Kasumi-1 (cell line): ENCODE measurements at regions not wholly inside any gene's neighbourhood (a gene's known extent, or its start where the extent isn't known, plus 50 kb on each side); places are given as distances from the start of the nearest gene placed in this dataset.

ENCODE experiments used
- DNase-seq, 2 experiments: peaks; one replicate each; lab custom pipeline; 2025; lab: John Stamatoyannopoulos, UW

GRCh38 chr16:86664522-86665318 lies 86.4 kb downstream of the FOXL1 start:
- no peak for DNase-seq

GRCh38 chr16:86665319-86665675 lies 86.9 kb downstream of the FOXL1 start:
- no peak for DNase-seq

- no peak for DNase-seq
Measured at GRCh38 chr16:86665929-86666328, 87.6 kb downstream of the FOXL1 start.

DNA sequence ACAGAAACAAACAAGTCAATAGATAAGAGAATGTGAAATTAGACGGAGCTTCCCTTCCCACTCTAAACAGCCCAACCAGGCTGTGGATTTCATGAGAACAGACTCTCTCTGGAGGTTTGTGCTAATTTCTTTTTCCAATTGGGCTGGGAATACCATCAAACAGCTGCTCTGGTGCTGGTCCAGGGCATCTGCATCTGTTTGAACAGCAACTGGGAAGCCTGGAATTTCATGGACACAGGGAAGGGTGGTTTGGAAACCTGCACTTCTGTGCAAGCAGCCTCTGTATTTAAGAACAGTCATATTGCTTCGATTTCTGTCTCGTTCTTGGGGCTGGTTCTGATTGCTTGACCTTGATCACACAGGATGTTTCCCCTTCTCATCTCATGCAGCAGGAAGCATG lies 88.7 kb downstream of the FOXL1 start:
- no peak for DNase-seq

DNA sequence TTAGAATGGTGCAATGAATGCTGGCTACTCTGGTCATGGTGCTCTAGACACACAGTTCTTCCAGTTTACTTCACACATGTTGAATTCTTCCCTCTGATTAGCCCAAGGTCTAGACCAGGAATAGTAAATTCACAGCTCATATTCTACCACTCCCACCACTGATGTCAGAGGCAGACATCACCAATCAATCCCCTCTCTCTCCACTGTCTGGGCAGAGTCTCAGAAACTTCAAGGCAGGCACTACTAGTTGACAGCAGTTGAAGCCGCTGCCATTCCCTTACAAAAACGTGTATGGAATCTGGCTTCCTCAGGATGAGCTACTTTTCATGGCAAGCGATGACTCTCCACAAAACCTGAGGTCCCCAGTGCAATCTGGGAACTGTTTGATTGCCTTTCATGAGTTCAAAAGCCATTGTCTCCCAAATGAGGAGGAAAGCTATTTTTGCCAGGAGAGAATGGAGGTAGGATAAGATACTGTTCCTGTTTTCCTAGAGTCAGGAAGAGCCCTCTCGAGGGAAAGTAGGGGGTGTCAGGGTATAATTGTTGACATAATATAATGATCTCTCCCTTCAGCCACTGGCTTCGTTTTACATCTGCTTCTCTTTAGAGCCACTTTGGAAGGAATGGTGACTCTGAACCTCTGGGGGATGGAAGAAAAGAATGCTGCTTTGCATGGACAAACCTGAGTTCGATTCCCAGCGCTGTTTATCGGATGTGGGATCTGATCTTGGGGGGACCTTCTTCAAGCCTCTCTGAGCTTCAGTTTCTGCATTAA lies 90.0 kb downstream of the FOXL1 start:
- no peak for DNase-seq

DNA sequence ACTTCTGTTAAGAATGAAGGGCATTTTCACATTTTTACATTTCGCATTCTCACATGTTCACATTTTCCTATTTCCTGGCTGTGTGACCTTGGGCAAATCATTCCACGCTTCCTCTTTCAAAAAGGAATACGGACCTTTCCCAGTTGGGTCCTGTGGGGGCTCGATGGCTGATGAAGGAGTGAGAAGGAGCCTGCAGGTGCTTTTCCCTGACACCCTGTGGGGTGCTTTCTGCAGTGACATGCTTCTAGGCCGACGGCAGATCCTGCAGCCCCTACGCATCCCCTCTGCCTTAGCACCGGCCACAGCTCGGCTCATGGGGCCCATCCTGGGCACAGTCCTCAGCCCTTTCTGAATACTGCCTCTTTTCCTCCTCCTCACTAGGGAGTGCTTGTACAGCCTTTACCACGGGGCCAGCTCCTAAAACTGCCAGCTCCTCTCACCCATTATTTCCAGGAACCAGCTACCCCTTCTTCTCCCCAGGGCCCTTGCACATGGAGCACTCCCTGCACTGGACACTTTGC lies 91.0 kb downstream of the FOXL1 start:
- no peak for DNase-seq

DNA sequence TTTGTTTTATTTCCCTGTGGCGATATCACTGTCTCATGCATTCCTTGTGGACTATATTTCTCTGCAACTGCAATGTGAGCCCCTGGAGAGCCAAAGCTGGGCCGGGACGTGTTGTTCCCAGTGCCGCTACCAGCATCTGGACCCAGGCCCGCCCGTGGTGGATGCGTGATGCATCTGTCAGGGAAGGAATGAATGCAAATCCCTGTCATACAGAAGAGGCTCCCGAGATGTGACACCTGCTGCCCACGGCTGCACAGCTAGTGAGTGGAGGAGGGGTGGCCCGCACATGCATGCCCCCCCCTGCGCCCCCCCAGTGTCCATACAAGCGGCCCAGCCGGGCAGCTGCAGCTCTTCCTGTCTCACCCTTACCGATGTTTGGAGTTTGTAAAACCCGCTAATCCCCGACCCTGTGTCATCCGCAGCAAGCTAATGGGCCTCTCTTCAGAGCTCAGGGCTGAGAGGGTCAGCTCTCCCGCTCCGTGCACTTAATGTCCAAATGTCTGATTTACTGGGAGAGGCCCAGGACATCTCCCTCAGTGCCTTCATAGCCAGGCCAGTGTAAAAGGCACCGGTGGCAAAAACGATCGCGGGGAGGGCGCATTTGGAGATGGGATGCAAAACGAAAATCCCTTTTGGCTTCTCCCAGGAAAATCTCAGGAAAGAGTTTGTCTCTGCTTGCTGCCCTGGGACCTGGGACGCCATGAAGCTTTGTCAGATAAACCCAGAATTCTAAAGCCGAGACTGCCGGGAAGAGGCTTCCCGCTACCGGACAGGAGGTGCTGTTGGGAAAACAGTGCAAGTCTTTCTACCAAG lies 91.8 kb downstream of the FOXL1 start:
- no peak for DNase-seq

GRCh38 chr16:86670750-86671234 lies 92.4 kb downstream of the FOXL1 start:
- no peak for DNase-seq

GRCh38 chr16:86671486-86672178 lies 93.3 kb downstream of the FOXL1 start:
- DNase-seq, result no peak

DNA sequence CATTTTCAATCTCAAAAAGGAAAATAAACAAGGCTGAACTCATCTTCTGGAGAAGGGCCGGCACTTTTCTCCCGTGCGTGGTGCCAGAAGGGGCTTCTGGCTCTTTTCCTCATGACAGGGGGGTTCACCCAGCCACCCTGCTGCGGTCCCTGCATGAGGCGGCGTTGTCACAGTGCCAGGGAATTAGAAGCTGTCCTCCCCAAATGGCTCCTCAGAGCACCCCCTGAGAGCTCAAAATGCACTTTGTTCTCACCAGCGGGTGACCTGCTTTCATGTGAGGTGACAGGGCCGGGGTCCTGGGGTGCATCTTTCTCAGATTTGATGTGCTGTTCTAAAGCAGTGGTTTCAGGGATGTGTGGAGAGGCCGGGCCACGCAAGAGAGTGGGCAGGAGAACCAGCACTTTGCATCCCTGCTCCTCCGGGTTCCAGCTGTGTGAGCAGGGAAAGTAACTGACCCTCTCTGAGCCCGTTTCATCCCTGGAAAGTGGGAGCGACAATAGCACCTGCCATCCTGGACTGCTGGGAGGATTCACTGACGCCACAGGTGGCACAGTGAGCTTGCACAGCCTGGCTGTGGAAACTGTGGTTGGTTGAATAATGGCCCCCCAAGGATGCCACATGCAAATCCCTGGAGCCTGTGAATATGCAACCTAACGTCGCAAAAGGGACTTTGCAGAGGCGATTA lies 94.0 kb downstream of the FOXL1 start:
- DNase-seq, result no peak

DNA sequence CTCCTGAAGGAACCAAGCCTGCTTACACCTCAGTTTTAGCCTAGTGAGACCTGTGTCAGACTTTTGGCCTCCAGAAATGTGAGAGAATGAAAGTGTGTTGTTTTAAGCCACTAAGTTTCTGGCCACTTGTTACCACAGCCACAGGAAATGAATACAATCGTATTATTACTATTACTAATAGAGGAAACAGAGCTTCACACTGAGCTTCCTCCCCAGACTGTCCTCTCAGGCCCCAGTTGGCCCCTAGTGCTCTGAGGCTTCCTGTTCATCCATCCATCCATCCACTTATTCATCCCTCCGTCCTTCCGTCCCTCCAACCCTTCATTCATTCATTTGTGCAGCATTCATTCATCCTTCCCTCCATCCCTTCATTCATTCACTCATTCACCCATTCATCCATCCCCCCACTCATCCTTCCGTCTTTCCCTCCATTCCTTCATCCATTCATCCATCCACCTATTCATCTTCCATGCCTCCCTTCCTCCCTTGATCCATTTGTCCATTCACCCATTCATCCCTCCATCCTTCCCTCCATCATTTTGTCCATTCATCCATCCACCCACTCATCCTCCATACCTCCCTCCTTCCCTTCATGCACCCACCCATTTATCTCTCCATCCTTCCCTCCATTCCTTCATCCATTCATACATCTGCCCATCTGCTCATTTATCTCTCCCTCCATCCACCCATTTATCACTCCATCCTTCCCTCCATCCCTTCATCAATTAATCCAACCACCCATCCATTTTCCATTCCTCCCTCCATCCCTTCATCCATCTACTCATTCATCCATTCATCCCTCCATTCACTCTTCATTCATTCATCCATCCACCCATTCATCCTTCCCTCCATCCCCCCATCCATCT lies 95.0 kb downstream of the FOXL1 start:
- no peak for DNase-seq

DNA sequence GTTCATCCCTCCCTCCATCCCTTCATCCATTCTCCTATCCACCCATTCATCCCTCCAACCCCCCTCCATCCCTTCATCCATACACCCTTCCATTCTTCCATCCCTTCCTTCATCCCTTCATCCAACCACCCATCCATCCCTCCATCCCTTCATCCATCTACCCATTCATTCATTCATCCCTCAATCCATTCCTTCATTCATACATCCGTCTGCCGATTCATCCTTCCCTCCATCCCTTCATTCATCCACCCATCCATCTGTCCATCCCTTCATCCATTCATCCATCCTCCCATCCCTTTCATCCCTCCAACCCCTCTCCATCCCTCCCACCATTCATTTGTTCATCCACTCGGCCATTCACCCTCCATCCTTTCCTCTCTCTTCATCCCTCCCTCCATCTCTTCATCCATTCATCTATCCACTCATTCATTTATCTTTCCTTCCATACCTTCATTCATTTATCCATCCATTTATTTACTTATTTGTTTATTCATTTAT lies 95.7 kb downstream of the FOXL1 start:
- DNase-seq, result no peak

DNA sequence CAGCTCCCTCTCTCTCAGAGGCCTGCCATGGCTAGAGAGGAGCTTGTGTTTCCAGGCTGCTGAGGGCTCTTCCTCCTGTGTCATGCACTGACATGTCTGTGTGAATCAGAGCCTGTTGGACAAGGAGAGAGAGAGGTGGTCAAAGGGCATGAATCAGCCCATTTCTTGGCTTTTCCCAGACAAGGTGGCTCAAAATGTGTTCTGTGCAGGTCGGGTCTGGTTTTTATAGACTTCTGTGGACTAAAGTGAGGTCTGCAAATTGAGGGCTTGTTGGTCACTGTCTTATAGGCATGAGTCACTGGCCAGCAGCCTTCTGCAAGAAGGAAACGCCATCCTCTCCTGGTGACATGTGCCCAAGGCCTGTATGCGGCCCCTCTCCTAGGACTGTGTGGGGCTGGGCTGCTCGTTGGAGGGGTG lies 97.9 kb downstream of the FOXL1 start:
- DNase-seq, result no peak

DNA sequence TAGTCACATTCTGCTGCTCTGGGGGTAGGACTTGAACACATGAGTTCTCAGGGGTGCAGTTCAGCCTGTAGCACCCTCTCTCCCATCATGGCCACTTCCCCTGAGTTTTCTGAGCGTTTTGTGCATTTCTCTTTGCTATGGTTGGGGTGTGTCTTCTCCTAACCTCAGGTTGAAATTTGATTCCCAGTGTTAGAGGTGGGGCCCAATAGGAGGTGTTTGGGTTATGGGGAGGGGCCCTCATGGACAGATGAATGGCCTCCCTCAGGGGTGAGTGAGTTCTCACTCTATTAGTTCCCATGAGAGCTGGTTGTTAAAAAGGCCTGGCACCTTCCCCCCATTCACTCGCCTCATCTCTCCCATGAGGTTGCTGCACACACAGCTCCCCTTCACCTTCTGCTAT lies 101.1 kb downstream of the FOXL1 start:
- no peak for DNase-seq

DNA sequence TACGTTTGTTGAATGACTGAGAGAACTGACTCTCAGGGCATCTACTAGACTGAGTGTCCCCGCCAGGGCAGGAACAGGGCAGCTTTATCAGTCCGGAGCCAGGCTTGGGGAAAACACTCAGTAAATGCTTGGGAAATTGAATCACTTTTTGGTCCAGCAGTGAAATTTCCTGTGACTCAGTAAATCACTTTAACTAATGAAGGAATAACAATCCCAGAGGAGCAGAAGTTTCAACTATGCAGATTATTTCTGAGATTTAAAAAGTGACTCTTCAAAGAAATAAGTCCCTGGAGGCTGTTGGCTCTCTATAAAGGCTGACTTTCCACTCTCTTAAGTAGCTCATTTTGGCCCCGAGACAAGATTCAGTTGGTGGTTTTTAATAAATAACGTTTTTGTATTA lies 101.8 kb downstream of the FOXL1 start:
- DNase-seq, result no peak

DNA sequence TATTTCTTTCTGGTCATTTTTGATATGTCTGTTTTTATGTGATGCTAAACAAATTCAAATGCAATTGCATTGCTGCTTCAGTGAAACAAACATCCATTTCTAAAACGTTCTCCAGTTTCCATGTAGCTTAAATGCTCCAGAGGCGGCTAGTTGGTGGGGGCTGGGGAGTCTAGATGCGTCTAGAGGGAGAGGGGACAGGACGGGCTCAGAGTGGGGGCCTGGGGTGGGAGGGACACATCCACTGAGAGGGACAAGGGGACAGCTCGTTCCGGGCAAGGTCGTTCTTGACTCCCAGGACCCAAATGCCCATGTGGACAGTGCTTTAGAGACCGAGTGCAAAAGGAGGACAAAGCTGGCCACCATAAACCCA lies 102.3 kb downstream of the FOXL1 start:
- DNase-seq, result no peak

DNA sequence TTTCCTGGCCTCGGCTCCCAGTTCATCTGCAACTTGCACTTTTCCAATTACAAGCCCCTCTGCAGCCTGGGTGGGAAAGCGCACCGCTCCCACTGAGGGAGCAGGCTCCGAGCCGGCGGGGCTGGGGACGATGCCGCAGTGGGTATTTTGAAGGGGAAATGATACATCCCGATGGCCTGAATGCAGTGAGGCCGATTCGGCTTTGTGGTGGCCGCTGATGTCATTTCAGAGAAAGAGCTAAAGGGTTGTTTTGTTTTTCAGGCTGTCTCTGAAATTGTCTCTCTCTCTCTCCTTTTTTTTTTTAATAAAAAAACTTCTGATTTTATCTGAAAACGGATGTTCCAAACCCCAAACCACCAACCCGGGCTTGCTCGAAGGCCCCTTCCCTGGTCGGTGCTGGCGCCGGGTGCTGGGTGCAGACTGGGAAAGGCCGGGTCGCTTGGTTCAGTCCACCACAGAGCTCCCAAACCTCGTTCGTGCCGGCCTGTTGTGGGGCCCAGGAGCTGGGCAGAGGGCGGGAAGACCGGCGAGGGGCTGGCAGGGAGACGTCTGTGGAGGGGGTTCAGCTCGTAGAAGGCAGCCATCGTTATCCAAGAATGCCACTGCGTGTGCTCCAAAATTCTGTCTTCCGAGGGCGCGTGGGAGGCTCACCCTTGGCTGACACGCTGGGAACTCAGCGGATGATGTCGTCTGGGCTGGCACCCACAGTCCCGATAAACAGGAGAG lies 102.8 kb downstream of the FOXL1 start:
- DNase-seq, result no peak

DNA sequence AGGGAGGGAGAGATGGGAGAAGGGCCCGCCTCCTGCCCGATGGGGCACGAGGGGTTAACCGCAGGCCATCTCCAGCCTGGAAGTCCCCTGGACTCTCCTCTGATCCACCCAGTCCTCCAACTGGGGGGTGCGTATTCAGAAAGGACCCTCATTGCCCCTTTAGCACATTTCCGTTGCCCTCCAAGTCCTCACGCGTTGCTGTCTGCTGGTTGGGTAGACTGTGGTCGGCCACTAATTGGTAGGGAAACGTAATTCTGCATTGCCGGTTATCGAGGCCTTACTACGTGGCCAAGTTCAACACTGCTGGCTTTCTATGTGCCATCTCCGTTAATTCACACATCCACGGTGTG lies 103.4 kb downstream of the FOXL1 start:
- no peak for DNase-seq

GRCh38 chr16:86682219-86682904 lies 104.0 kb downstream of the FOXL1 start:
- no peak for DNase-seq
